Retinal pigment epithelial cell (primary cell): ENCODE measurements at regions not wholly inside any gene's neighbourhood (a gene's known extent, or its start where the extent isn't known, plus 50 kb on each side); places are given as distances from the start of the nearest gene placed in this dataset.

Experiments used
- DNase-seq: peaks from one replicate; pipeline ENCODE4 v3.0.0-alpha.2; 2010; ENCODE audit warnings: low read depth
- H3K4me3 ChIP-seq: 2 replicates; pipeline ENCODE4 v1.5.1; 2011; ENCODE audit warnings: mild to moderate bottlenecking, low read length, control low read depth, moderate library complexity
- TF ChIP-seq, protein P1 (sequence below): conservative IDR thresholded peaks from 2 replicates; pipeline ENCODE4 v1.5.1; 2011; ENCODE audit warnings: low read depth, low read length, control low read depth, inconsistent platforms

DNA sequence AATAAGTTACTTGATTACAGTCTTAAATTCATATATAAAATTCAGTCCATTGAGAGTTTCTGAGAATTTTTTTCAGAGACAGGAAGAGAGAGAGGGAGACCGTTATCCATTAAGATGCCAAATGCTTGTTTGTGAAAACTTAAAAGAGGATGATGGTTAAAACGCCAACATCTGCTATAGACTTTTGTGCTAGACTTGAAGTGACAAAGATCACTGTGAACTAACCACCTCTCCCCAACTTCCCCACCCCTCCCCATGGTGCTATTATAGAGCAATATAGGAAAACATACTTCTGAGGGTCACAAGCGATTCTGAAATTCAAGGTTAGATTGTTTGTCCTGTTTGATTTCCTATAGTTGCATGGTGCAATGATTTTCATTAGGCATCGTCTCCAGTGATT is 440.8 kb downstream of the RMST start:
- no peak overlapping the region for H3K4me3 ChIP-seq
- DNase-seq, result no peak
- TF ChIP-seq, protein P1, sequence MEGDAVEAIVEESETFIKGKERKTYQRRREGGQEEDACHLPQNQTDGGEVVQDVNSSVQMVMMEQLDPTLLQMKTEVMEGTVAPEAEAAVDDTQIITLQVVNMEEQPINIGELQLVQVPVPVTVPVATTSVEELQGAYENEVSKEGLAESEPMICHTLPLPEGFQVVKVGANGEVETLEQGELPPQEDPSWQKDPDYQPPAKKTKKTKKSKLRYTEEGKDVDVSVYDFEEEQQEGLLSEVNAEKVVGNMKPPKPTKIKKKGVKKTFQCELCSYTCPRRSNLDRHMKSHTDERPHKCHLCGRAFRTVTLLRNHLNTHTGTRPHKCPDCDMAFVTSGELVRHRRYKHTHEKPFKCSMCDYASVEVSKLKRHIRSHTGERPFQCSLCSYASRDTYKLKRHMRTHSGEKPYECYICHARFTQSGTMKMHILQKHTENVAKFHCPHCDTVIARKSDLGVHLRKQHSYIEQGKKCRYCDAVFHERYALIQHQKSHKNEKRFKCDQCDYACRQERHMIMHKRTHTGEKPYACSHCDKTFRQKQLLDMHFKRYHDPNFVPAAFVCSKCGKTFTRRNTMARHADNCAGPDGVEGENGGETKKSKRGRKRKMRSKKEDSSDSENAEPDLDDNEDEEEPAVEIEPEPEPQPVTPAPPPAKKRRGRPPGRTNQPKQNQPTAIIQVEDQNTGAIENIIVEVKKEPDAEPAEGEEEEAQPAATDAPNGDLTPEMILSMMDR, result no peak

DNA sequence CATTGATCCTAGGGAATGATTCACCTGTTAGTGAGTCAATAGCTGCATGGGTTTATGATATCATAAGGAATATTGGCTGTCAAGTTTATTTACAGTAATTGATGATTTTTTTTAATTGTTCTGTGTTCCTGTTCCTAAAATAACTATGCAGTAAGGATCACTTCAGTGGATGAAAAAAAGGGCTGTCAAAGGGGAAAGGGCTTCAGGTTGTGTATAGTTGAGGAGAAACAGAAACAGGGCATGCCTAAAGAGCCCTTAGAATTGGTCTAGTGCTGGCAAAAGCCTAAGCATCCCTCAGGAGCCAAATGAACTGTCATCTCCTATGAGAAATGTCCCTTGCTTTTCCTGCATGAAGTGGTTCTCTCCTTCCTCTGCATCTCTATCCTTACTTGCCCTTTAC is 444.9 kb downstream of the RMST start:
- TF ChIP-seq, protein P1, result no peak
- no peak for DNase-seq
- no peak overlapping the region for H3K4me3 ChIP-seq

DNA sequence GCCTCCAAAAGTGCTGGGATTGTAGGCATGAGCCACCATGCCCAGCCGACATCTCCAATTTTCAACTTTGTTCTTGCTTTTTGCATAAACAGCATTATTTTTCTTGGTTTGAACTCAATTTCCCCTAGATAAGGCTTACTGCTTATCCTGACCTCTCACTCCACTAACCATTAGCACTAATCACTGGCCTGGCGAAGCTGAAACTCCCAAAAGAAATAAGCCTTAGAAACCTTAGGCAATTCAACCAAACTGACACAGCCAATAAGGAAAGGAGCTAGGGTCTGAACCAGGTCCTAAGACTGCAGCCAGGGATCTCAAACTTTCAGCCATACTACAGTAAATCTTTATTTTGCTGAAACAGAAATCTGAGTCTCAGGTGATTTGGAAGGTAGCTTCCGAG is 448.0 kb downstream of the RMST start:
- DNase-seq, result no peak
- H3K4me3 ChIP-seq, result no peak overlapping the region
- TF ChIP-seq, protein P1, result no peak

DNA sequence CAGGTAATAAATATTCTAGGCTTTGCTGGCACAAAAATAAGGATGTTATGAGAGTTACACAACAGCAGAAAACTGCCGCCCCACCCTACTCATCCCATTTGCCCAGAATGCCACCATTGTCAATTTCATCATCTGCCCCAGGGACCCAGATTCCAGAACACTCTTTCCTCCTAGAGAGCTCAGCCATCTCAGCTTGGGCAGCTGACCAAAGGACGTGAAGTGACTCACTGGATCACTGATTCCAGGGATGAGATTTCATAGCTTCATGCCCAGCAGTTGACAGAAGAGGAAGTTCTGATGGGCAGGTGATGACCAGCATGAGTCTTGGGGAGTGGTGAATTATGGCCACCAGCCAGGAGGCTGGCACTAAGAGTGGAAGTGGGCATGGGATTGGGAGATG is 450.3 kb downstream of the RMST start:
- TF ChIP-seq, protein P1, result no peak
- DNase-seq, result no peak

DNA sequence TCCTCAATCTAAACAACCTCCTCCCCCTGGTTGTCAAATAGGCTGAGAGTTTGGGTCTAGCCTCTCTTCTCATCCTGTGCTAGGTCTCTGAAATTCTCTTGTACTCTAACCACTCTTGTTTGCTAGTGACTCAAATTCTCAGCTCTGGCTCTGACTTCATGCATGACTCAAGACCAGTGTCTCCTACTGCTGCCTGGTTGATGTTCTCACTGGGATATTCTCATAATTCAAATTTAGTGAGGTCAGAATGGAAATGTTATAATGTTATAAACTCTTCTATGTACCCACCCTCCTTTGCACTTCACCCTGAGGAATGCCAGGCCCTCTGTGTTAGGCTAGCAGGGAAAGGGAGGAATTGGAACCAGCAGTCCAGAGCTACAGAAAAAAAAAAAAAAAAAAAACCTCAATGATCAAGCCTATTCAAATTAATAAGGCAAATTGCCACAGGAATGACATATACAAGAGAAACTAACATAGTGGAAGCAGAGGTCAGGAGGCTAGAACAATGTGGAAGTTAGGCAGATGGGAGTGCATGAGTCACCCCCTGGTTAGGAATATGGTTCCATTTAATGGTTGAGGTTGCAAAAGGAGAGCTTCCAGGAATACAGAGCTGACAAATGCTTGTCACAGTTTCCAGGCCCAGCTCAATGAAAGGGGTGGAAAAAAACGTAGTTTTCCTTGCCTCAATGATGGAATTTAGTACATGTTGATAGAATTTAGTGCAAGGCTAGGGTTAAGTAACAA is 459.5 kb downstream of the RMST start:
- TF ChIP-seq, protein P1, result no peak
- peak; percentile 11 for DNase-seq
- H3K4me3 ChIP-seq, result no peak overlapping the region

More for the DNA sequence above, 450.3 kb downstream of the RMST start:
- H3K4me3 ChIP-seq, result no peak overlapping the region

DNA sequence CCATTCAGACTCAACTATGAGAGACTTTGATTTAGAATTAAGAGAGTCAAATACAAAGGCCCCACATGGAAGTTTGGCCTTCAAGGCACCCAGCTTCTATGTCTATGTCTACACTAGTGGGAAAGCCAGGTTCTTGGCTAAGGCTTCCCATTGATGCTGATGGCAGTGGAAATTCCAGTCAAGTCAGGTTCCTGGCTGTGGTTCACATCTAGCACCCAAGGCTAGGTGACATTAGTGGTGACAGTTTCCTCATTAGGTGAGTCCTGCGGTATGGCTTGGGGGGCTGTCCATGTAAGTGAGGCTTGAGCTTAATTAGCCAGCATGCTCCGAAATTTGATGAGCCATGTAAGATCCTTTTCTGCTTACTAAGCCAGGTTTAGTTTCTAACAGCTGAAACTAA is 460.9 kb downstream of the RMST start:
- TF ChIP-seq, protein P1, result no peak
- DNase-seq, result no peak
- no peak overlapping the region for H3K4me3 ChIP-seq

DNA sequence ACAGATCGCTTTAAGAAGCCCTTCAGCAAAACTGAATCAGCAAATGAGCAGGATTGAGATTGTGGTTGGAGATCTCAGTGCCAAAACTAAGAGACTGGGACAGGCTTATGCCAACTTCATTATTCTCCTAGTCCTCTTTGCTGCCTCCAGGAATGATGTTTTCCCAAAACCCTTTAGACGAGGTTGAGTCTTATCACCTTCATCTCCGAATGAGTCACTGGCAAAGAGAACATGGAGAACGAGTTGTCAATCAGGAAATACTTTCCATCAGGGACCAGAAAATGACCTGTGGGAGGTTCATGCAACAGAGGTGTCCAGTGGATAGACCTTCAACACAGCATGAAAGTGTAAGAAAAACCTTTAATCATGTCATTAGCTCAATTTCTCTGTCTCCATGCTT is 461.5 kb downstream of the RMST start:
- TF ChIP-seq, protein P1, result no peak
- H3K4me3 ChIP-seq, result no peak overlapping the region
- DNase-seq, result no peak
